ENCODE measurements at regions not wholly inside any gene's neighbourhood (a gene's known extent, or its start where the extent isn't known, plus 50 kb on each side); places are given as distances from the start of the nearest gene placed in this dataset.

GRCh38 chr1:87980494-87980893 is 651.8 kb downstream of the LMO4 start:
- H3K27ac ChIP-seq = no peak overlapping the region
- no peak for DNase-seq
- no peaks in the 10 kb centered on the region for H3K9me3 ChIP-seq
- H3K27me3 ChIP-seq = no peaks in the 10 kb centered on the region
- 11 to 16% methylated on average over 3 of the region's 3 CpGs for WGBS, 2 donors
- no peaks in the 10 kb centered on the region for H3K36me3 ChIP-seq
- TF ChIP-seq, protein P1, sequence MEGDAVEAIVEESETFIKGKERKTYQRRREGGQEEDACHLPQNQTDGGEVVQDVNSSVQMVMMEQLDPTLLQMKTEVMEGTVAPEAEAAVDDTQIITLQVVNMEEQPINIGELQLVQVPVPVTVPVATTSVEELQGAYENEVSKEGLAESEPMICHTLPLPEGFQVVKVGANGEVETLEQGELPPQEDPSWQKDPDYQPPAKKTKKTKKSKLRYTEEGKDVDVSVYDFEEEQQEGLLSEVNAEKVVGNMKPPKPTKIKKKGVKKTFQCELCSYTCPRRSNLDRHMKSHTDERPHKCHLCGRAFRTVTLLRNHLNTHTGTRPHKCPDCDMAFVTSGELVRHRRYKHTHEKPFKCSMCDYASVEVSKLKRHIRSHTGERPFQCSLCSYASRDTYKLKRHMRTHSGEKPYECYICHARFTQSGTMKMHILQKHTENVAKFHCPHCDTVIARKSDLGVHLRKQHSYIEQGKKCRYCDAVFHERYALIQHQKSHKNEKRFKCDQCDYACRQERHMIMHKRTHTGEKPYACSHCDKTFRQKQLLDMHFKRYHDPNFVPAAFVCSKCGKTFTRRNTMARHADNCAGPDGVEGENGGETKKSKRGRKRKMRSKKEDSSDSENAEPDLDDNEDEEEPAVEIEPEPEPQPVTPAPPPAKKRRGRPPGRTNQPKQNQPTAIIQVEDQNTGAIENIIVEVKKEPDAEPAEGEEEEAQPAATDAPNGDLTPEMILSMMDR (IDR thresholded peaks at IDR 0.05) = no peak
- no peak for TF ChIP-seq POLR2A (IDR thresholded peaks at IDR 0.05)
- H3K4me1 ChIP-seq = peaks cover 0 to 9% (median 0%) of the 10 kb centered on the region in 3 donors
- intact Hi-C loops (cut with DNase I) = no loop called here
- no peak overlapping the region for H3K4me3 ChIP-seq

GRCh38 chr1:87981386-87981785 is 652.7 kb downstream of the LMO4 start:
- intact Hi-C loops (cut with DNase I) = no loop called here
- 78% methylated on average over 2 of the region's 2 CpGs for WGBS, 2 donors
- no peaks in the 10 kb centered on the region for H3K27me3 ChIP-seq

DNA sequence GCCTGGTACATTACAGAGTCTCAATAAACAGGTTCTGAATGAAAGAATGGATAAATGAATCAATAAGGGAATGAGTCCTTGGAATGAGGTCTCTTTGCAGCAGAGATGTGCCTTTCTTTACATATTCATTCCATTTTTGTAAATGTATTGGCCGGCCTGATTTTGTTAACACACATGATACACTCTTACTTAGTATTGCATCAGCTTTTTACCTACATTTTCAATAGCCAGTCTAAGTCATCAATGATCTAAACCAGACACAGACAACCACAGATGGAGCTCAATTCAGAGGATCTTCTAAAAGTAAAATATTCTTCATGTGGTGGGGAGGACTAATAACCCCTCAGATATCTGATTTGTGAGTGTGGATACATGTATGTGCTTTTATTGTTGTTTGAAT is 653.1 kb downstream of the LMO4 start:
- Histone ChIP-seq H3K27me3 (no peaks in the 10 kb centered on the region), H3K4me3 (no peak overlapping the region), H3K9me3 (no peaks in the 10 kb centered on the region), H3K4me1 (peaks cover 0 to 7% (median 0%) of the 10 kb centered on the region in 3 donors), H3K27ac (no peak overlapping the region), H3K36me3 (no peaks in the 10 kb centered on the region)
- no peak for DNase-seq
- WGBS, 2 donors = 77 to 90% methylated on average over 1 of the region's 1 CpG
- no peak for TF ChIP-seq POLR2A (IDR thresholded peaks at IDR 0.05)
- TF ChIP-seq, protein P1 (IDR thresholded peaks at IDR 0.05) = no peak
- intact Hi-C loops (cut with DNase I) = no loop called here

More at GRCh38 chr1:87981386-87981785, 652.7 kb downstream of the LMO4 start:
- peaks cover 0 to 9% (median 0%) of the 10 kb centered on the region in 3 donors for H3K4me1 ChIP-seq
- TF ChIP-seq POLR2A (IDR thresholded peaks at IDR 0.05) = no peak
- TF ChIP-seq, protein P1 (IDR thresholded peaks at IDR 0.05) = no peak
- no peak overlapping the region for H3K4me3 ChIP-seq
- H3K27ac ChIP-seq = no peak overlapping the region
- no peak for DNase-seq
- H3K9me3 ChIP-seq = no peaks in the 10 kb centered on the region
- H3K36me3 ChIP-seq = no peaks in the 10 kb centered on the region

DNA sequence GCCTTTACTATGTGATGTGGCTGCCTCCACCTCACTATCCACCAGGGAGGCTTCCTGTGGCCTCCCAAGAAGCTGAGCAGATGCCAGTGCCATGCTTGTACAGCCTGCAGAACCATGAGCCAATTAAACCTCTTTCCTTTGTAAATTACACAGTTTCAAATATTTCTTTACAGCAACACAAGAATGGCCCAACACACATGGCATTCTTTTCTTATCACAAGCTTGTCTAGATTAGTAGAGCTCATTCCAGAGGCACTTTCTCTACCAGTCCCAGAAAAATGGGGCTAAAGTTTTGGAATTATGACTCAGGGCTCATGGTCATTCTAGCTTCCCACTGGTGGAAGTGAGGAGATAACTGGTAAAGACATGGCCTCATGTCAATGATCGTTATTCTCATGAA is 655.2 kb downstream of the LMO4 start:
- intact Hi-C loops (cut with DNase I) = no loop called here
- no peak for DNase-seq
- Histone ChIP-seq H3K4me3 (no peak overlapping the region), H3K27ac (no peak overlapping the region), H3K9me3 (no peaks in the 10 kb centered on the region), H3K36me3 (no peaks in the 10 kb centered on the region), H3K4me1 (no peaks in the 10 kb centered on the region), H3K27me3 (no peaks in the 10 kb centered on the region)
- no peak for TF ChIP-seq POLR2A (IDR thresholded peaks at IDR 0.05)
- TF ChIP-seq, protein P1 (IDR thresholded peaks at IDR 0.05) = no peak
- 100% methylated on average over 1 of the region's 1 CpG for WGBS, 2 donors

- no peak for DNase-seq
- H3K27me3 ChIP-seq = no peaks in the 10 kb centered on the region
- no peak overlapping the region for H3K4me3 ChIP-seq
- WGBS, 2 donors = 50 to 83% methylated on average over 1 of the region's 1 CpG
- no peaks in the 10 kb centered on the region for H3K4me1 ChIP-seq
- TF ChIP-seq, protein P1 (IDR thresholded peaks at IDR 0.05) = no peak
- no peak for TF ChIP-seq POLR2A (IDR thresholded peaks at IDR 0.05)
- no peaks in the 10 kb centered on the region for H3K36me3 ChIP-seq
- no peaks in the 10 kb centered on the region for H3K9me3 ChIP-seq
- no peak overlapping the region for H3K27ac ChIP-seq
- intact Hi-C loops (cut with DNase I) = no loop called here
Measured at GRCh38 chr1:87985071-87985470, 656.4 kb downstream of the LMO4 start.
